DLD1 (cell line): ENCODE measurements at regions not wholly inside any gene's neighbourhood (a gene's known extent, or its start where the extent isn't known, plus 50 kb on each side); places are given as distances from the start of the nearest gene placed in this dataset.

Source experiments
- in situ Hi-C: cut with HindIII; loops from 2 replicates; pipeline ENCODE4 v1.10.0; 2017; ENCODE audit warnings: low sequenced_read_pairs

DNA sequence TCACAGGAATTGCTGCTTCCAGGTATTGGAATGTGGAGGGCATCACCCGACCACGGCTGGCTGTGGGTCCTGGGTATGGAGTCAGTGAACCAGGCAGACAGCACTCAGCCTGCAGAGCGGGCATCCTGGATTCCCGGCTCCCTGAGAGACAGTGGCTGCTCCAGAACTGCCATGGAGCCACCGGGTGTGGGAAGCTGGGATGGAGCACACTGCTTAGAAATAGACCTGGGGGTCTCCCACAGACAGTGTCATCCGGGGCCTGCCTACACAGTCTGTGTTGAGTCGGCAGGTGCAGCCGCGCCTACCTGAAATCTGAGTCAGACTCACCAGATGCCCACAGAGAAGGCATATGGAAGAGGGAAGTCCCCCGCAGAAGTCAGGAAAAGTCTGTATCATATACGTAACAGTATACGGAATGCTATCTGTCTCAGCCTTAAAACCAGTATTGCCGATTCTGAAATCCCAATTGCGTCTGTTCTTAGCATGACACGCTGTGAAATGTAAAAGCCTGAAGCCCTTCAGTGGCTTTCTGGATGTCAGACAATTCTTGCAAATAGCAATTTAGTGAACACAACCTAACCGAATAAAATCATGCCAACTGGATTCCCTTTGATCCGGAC is 509.7 kb upstream of the MYT1L start:
- in situ Hi-C loops: no loop called here

DNA sequence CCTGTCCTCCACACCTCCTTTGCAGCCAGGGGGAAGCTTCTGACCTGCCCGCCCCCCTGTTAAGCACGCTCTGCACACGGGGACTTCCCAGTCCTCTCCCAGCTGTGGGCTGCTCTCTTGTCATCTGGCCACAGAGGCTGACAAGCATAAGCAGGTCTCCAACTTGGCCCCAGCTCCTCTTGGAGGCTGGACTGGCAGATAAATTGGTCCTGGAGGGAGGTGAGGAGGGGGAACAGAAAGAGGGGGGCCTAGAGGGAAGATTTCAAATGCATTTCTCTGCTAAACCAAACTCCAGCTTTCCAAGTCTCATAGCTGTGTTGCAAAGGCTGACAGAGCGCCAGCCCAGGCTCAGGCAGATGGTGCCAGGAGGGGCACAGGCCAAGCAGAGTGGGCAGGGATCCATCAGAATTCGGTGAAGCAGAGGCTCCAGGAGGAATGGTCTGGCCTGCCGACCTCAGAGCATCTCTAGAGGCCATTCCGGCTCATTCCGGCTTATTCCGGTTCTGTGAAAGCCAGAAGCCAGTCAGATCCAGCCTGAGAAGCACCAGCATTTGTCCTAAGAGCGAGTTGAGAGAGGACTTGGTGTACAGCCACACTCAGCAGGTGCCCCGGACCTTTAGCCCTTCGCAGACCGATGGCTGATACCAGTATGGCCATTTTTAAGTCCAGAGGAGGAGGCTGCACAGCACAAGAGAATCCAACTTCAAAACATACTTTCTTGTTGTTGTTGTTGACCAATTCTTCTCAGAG is 508.9 kb upstream of the MYT1L start:
- in situ Hi-C loops: no loop called here

DNA sequence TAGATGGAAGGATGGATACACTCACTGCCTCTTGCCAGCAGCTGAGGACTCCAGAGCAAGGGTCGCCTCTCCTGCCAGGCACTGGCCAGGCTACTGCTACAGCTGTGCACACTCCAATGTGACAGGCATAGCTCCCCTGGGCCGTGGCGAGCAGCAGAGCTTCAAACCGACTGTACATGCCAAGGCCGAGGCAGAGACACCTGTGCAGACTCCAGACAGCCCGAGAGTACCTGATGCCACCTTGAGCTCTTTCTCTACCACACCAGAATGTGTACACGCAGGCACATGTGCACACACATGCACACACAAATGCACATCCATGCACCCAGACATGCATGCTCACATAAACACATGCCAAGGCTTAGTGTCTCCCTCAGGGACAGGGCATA is 508.3 kb upstream of the MYT1L start:
- in situ Hi-C loops: no loop called here

DNA sequence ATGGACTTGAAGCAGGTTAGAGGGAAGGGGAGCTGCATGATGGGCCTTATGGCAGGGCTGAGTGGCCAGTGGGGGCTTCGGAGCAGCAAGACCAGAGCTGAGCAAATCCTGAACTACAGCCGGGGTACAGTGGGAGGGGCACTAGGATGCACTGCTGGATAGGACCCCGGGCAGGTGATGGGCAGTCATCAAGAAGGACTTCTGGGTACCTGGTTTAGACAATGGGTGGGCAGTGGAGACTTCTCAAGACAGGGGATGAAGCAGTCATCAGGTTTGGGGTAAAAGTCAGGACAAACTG is 507.4 kb upstream of the MYT1L start:
- in situ Hi-C loops: no loop called here

DNA sequence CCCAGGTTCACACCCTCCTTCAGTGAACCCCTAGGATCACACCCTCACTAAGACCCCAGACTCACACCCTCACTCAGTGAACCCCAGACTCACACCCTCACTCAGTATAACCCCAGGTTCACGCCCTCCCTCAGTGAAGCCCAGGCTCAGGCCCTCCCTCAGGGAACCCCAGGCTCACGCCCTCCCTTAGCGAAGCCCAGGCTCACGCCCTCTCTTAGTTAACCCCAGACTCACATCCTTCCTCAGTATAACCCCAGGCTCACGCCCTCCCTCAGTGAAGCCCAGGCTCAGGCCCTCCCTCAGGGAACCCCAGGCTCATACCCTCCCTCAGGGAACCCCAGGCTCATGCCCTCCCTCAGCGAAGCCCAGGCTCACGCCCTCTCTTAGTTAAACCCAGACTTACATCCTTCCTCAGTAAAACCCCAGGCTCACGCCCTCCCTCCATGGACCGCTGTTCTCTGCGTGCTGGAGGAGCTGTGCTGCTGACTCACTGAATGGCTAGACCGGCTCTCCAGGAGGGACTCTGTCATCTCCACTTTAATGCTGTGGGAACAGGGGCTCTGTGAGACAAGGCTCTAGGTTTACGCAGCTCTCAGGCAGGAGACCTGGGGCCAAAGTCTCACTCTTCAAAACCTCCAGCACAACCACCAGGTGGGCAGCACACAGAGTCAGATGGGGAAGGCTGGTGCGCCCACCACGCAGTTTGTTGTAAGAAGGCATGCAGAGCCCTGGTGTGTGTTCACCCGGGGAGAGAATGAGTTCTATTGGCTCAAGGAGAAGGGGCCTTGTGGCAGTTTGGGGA is 506.9 kb upstream of the MYT1L start:
- in situ Hi-C loops: no loop called here

DNA sequence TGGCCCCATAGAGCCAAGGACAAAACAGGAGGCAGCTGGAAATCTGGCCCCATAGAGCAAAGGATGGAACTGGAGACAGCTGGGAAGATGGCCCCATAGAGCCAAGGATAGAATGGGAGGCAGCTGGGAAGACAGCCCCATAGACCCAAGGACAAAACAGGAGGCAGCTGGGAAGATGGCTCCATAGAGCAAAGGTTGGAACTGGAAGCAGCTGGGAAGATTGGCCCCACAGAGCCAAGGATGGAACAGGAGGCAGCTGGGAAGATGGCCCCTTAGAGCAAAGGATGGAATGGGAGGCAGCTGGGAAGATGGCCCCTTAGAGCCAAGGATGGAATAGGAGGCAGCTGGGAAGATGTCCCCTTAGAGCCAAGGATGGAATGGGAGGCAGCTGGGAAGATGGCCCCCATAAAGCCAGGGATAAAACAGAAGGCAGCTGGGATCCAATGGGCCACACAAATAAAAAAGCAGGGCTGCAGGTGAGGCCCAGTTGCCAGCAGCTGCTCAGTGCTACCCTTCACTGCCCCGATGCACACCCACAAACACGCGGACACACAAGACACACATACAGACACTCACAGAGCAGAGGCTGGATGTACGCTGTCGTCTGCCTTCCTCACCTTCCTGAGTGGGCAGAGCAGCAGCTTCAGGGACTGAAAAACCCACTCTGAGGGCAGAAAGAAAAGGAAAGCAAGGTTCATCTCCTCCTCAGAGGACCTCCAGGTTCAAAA is 505.4 kb upstream of the MYT1L start:
- in situ Hi-C loops: no loop called here

DNA sequence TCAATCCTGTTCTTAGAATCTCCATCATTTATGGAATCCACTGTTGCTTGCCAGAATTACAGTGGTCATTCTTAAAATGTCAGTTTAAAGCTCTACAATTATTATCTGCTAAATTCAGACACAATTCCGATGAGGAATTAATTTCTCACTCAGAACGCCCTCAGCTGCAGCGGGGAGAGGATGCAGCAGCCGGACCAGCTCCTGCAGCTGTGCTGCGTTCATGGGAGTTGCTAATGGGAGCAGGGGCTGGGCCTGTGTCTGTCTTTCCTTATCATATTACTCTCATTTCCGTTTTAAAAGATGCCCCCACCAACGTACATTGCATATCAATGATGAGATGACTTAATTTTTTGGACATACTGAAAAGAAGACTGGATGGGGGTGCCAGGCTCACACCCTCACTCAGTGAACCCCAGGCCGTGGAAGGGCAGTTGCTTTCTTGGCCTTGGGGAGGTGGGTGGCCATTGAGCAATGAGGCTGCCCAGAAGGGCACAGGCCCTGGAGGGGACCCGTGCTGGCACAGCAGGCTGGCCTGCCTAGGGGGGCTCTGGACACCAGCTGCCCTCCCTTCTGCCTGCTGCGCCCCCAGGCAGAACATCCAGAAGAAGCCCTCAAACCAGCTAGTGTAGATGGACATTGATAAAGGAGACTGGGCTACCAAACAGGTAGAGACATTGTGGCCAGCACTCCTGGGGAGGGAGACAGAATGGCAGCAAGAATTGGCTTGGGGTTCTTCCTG is 503.6 kb upstream of the MYT1L start:
- in situ Hi-C loops: no loop called here

DNA sequence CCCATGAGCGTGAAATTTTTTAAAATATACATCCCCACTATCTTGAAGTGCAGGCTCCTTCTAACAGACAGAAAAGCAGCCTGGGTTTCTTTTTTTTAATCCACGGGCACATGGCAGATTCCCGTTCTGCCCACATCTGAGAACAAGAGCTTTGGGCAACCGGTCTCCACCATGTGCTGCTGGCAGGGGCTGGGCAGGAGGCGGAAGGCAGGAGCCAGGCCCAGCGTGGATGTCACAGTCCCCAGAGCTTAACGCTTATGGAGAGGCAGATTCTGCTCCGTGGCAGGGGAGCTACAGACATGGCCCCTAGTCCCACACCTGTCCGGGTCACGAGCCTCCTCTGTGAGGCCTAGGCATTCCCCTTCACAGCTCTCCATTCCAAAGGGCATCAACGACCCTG is 503.0 kb upstream of the MYT1L start:
- in situ Hi-C loops: no loop called here

DNA sequence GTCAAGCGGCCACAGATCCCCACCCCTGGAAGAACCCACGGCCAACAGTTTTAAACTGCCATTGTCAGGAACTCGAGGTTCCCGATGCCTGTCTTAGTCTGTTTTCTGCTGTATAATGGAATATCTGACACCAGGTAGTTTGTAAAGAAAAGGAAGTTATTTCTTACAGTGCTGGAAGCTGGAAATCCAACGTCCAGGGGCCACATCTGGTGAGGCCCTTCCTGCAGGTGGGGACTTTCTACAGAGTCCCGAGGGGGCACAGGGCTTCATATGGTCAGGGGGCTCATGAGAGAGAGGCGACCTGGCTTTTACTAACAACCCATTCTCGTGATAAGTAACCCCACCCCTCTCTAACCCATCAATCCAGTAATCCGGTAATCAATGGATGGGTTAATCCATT is 501.6 kb upstream of the MYT1L start:
- in situ Hi-C loops: no loop called here

DNA sequence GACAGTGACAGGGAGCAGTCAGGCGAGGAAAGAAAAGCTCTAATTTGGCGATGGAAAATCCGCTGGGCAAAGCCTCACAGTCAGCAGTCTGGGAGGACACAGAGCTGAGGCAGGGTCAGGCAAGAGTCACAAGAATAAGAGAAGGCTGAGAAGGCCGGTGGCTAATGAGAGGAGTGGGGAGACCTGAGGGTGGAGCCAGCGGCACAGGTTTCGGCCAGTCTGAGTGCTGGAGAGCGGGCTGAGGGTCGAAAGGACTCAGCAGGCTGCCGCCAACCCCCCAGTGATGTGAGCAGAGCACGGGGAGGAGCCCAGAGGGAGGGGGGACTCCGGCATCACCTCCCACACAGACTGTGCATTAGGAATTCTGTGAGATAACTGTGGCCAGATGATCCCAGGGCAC is 500.6 kb upstream of the MYT1L start:
- in situ Hi-C loops: no loop called here

DNA sequence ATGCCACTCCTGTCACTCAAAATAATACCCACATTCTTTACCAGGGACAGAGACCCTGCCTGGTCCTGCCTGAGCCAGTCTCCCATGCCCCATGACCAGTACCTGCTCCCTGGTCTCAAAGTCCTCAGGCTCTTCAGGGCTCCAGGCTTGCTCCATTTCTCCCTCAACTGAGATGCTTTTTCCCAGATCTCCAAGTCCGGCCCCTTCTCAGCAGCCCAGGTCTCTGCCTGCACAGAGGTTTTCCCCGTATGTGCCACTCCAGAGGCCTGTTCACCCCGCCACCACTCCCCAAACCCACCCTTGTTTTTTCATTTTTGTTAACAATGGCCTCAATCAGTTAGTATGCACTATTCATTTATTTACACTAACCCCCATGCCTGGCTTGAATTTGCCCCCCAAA is 499.5 kb upstream of the MYT1L start:
- in situ Hi-C loops: no loop called here

DNA sequence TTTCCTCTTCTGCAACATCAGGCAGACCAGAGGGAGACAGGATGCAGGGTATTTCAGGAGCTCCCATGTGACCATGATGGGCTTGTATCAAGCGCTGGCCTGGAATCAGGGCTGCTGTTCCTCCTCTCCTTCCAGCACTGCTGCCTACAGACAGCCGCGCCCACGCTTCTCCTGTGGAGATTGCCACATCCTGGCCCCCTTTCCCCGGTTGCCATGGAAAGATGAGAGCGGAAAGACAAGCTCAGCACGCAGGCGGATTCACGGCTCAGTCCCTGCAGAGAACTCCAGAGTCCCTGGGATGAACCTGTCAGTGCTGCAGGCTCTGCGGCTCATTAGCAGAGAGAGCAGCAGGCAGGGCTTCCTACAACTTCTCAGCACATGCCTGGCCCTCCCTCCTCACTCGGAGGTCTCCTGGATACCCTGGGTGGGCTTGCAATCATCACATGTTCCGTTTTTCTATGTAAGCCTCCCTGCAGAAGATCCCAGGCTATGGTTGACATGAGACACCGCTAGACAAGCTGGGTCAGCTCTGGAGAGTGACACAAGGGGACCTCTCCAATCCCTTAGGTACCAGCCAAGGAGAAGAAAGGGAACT is 497.8 kb upstream of the MYT1L start:
- in situ Hi-C loops: no loop called here

DNA sequence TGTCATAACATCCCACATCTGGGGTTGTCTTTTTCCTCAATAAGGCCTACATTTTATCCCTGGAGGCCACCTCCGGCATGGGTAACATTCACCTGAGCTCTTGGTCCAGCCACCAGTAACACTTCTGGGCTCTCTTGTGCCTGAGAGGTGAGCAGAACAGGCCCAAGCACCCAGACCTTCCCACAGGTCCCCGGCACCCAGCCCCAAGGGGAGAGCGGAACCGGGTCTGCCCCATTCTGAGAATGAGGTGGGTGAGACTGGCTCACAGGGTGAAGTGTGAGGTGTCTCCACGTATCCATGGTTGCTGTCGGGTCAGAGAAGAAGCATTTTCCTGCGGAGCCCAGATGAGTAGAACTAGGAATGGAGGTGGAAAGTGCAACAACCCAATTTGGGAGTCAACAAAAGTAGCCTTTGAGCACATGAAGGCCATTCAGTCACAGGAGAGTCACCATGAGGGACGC is 496.7 kb upstream of the MYT1L start:
- in situ Hi-C loops: no loop called here

DNA sequence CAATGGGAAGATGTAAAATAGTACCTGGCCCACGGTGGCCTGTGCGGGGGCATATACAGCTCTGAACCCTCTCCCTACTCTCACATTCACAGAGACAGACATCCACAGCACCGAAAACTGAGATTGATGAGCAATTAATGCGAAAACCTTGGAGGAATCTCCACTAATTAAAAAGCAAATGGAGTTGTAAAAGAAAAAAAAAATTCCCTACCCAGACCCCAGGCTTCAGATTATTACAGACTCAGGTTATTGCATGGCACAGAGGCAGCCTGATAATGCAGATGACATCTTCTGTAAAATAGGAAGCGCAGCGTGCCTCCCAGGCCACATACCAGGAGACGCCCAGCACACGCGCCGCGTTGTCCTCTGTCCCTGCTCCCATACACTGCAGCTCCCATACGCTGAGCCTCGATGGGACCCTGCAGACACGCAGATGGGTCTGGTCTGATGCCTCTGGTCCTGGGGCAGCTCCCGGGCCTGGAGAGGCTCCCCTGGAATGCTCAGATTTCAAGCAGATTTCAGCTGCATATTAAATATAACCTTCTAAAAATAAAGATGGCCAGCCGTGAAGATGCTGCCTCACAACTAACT is 496.1 kb upstream of the MYT1L start:
- in situ Hi-C loops: no loop called here

DNA sequence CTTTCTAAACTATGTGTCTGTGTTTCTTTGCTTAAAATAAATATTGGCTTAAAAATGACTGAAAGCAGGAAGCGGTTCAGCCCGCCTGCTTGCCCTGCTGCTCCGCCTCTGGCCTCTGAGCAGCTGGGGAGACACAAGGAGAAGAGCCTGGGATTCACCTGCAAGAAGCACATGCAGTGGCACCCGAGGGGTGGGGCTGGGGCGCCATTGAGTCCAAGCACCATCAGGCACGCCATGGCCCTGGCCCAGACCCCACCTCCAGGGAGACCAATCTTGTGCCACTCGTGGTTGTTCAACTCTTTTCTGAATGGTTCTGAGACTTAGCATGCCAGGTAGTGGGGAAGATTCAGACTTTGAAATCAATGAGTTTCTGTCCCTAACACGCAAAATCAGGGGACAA is 495.5 kb upstream of the MYT1L start:
- in situ Hi-C loops: no loop called here

DNA sequence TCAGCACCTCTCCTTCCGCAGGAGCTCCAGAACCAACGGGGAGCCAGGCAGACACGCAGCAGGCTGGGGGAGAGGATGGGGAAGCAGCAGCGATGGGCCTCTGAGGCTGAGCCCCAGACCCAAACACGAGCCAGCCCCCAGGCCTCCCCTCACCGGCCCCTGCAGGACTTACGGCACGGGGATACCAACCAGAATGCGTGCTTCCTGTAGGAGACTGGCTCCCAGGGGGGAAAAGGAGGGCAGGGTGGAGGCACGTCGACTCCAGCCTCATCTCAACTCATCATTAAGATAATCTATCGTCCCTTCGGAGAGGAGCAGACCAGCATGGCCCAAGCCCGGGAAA is 495.1 kb upstream of the MYT1L start:
- in situ Hi-C loops: no loop called here

DNA sequence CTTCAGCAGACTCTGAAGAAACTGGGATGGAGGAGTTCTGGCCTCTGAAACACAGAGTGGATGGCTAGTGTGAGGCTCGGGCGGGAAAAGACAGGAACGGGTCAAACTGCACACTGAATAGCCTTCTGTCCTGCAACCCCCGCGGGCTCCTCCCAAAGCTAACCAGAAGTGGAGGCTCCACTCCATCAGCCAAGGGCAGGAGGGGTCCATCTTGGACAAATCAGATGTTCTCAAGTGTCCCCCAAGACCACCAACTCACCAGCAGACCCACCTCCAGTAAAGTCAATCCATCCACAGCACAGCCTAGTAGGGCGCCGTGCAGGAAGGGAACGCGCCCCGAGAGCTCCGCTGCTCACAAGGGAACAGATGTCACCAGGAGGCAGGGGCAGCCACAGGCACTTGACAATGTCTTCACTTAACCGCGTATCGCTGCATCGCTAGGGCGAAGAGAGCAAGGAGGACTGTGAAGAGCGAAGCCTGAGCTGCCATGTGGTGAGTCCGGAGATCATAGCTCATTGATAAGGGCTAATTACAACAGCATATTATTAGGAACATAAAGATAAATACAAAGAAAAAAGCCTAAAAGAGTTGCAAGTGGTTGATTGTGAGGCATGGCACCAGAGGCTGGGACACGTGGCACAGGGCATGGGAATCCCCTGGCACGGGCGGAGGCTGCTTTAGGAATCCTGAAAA is 494.6 kb upstream of the MYT1L start:
- in situ Hi-C loops: no loop called here

DNA sequence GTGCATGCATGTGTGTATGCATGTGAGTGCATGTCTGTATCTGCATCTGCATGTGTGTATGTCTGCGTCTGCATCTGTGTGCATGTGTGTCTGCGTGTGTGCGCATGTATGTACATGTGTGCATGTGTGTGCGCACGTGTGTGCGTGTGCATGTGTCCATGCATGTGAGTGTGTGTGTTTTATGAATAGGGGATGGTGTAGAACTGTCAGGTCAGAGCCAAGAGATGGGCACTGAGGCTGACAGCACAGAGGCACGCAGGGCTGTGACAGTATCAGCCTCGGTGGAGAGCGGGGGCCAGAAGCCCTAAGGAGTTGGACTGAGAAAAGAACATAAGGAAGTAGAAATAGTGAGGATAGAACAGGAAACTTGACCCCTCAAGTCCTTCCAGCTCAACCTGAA is 494.0 kb upstream of the MYT1L start:
- in situ Hi-C loops: no loop called here

DNA sequence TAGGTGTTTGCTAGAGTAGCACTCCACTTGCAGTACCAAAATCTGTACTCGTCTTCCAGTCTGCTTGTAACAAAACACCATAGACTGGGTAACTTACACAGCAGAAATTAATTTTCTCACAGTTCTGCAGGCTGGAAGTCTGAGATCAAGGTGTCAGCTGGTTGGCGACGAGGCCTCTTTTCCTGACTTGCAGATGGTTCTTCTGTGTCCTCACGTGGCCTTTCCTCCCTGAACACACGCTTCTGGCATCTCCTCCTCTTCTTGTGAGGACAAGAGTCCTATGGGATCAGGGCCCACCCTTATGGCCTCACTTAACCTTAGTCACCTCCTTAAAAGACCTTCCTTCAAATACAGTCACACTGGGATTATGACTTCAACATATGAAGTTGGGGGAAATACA is 493.5 kb upstream of the MYT1L start:
- in situ Hi-C loops: no loop called here
